B cell (primary cell): ENCODE measurements at regions not wholly inside any gene's neighbourhood (a gene's known extent, or its start where the extent isn't known, plus 50 kb on each side); places are given as distances from the start of the nearest gene placed in this dataset.

Source experiments
- ATAC-seq: fragments of 200-7000 bp; cut with Tn5 transposase; one replicate; pipeline ENCODE4 v1.10.0; 2021; ENCODE audit warnings: low read depth, mild to moderate bottlenecking, moderate number of reproducible peaks, moderate library complexity
- CTCF ChIA-PET: fragments of 350-600 bp; sonication (Branson Sonifier 250); formaldehyde crosslinking; loops from one replicate; lab custom pipeline; 2021; ENCODE audit warnings: antibody characterized with exemption, inconsistent platforms; lab: Charles Lee
- POLR2A ChIA-PET: fragments of 350-600 bp; sonication (Branson Sonifier 250); formaldehyde crosslinking; loops from one replicate; lab custom pipeline; 2021; ENCODE audit warnings: antibody characterized with exemption; lab: Charles Lee
- DNase-seq: peaks from one replicate; pipeline ENCODE4 v3.0.0; 2013
- H2AFZ ChIP-seq: 2 replicates; pipeline ENCODE4 v1.6.1; 2012; ENCODE audit warnings: mild to moderate bottlenecking, low read depth, low read length; ENCODE audit not compliant: insufficient read depth, poor library complexity, severe bottlenecking
- H3K27ac ChIP-seq, 2 donors: 1 replicate in 1 of 2; 2 replicates in 1 of 2; pipeline ENCODE4 v1.5.1; 2012 to 2013; ENCODE audit warnings: low read length in 2 of 2, mild to moderate bottlenecking in 2 of 2, moderate library complexity in 1 of 2
- H3K27me3 ChIP-seq, 4 experiments: fragments of 200-600 bp in 1 of 4; sonication (generic) in 1 of 4; replicated peaks in 1 of 4; 1 replicate in 2 of 4; 2 replicates in 2 of 4; pipeline versions ENCODE4 v1.6.1 to v1.7.0; 2013 to 2016; ENCODE audit warnings: low read length in 3 of 4, mild to moderate bottlenecking in 2 of 4, mixed read lengths in 1 of 4, moderate library complexity in 1 of 4; ENCODE audit not compliant: insufficient read depth in 4 of 4, control insufficient read depth in 3 of 4; ENCODE audit errors: control extremely low read depth in 1 of 4
- H3K36me3 ChIP-seq, 2 experiments: replicated peaks in 1 of 2; 1 replicate in 1 of 2; 2 replicates in 1 of 2; pipeline versions ENCODE4 v1.6.1 to v1.7.1; 2013; ENCODE audit warnings: low read length in 1 of 2; ENCODE audit not compliant: insufficient read depth in 2 of 2, control insufficient read depth in 1 of 2; ENCODE audit errors: control extremely low read depth in 1 of 2, extremely low read depth in 1 of 2
- H3K4me1 ChIP-seq, 2 donors: fragments of 200-600 bp in 1 of 2; sonication (generic) in 1 of 2; 1 replicate in 1 of 2; 2 replicates in 1 of 2; pipeline versions ENCODE4 v1.5.1 to v1.6.1; 2013 to 2017; ENCODE audit warnings: low read length in 2 of 2; ENCODE audit not compliant: control insufficient read depth in 2 of 2, insufficient read depth in 2 of 2
- H3K4me2 ChIP-seq: replicated peaks from 2 replicates; pipeline ENCODE3; 2012; ENCODE audit warnings: mild to moderate bottlenecking, low read depth, low read length; ENCODE audit not compliant: poor library complexity, severe bottlenecking
- H3K4me3 ChIP-seq, 5 experiments: fragments of 200-600 bp in 1 of 5; sonication (generic) in 1 of 5; 1 replicate in 3 of 5; 2 replicates in 2 of 5; pipeline versions ENCODE4 v1.5.1 to v1.7.0; 2011 to 2016; ENCODE audit warnings: low read length in 4 of 5, mild to moderate bottlenecking in 4 of 5, low read depth in 2 of 5, control low read depth in 1 of 5, moderate library complexity in 1 of 5; ENCODE audit not compliant: insufficient read depth in 1 of 5; ENCODE audit errors: control extremely low read depth in 1 of 5, extremely low read depth in 1 of 5
- H3K79me2 ChIP-seq: fragments of 200-600 bp; sonication (generic); one replicate; pipeline ENCODE4 v1.6.0; 2016; ENCODE audit warnings: low read length; ENCODE audit not compliant: control insufficient read depth, insufficient read depth
- H3K9ac ChIP-seq: fragments of 200-600 bp; sonication (generic); 2 replicates; pipeline ENCODE4 v1.6.1; 2017; ENCODE audit warnings: mild to moderate bottlenecking, low read length, moderate library complexity
- H3K9me3 ChIP-seq, 3 donors: one replicate each; pipeline versions ENCODE4 v1.6.1 to v1.7.1; 2013; ENCODE audit warnings: low read length in 2 of 3; ENCODE audit not compliant: control insufficient read depth in 2 of 3, insufficient read depth in 1 of 3; ENCODE audit errors: control extremely low read depth in 1 of 3
- H4K20me1 ChIP-seq: 2 replicates; pipeline ENCODE4 v1.6.0; 2012; ENCODE audit warnings: mild to moderate bottlenecking, low read length; ENCODE audit not compliant: insufficient read depth, control insufficient read depth, poor library complexity, severe bottlenecking
- H3K27ac Mint-ChIP-seq: one replicate; pipeline ENCODE4 v1.8.0; 2021; ENCODE audit warnings: mixed read lengths
- H3K27me3 Mint-ChIP-seq: one replicate; pipeline ENCODE4 v1.8.0; 2021; ENCODE audit warnings: mixed read lengths
- H3K4me1 Mint-ChIP-seq: one replicate; pipeline ENCODE4 v1.8.0; 2021; ENCODE audit warnings: mixed read lengths
- H3K4me3 Mint-ChIP-seq: one replicate; pipeline ENCODE4 v1.8.0; 2021; ENCODE audit warnings: mixed read lengths
- H3K9me3 Mint-ChIP-seq: one replicate; pipeline ENCODE4 v1.8.0; 2022; ENCODE audit warnings: mixed read lengths; ENCODE audit not compliant: insufficient read depth
- EZH2 ChIP-seq: IDR thresholded peaks from 2 replicates; pipeline ENCODE4 v1.6.1; 2012; ENCODE audit warnings: borderline replicate concordance, low read depth, mild to moderate bottlenecking, moderate library complexity, low read length; ENCODE audit not compliant: insufficient read depth, poor library complexity, severe bottlenecking
- WGBS: methylation state at CpG from one replicate; pipeline ENCODE4 v1.1.5; 2013; ENCODE audit warnings: missing lambda C conversion rate; ENCODE audit not compliant: insufficient coverage; 5-methylcytosine and 5-hydroxymethylcytosine counted together
- intact Hi-C: fragments of 100-400 bp; cut with micrococcal nuclease; formaldehyde crosslinking; loops from one replicate; pipeline ENCODE4 v1.10.0; 2022
- TF ChIP-seq, protein P1 (sequence below): fragments of 200-600 bp; IDR thresholded peaks from one replicate; pipeline ENCODE4 v1.8.0; 2022; ENCODE audit warnings: antibody characterized with exemption, mild to moderate bottlenecking

DNA sequence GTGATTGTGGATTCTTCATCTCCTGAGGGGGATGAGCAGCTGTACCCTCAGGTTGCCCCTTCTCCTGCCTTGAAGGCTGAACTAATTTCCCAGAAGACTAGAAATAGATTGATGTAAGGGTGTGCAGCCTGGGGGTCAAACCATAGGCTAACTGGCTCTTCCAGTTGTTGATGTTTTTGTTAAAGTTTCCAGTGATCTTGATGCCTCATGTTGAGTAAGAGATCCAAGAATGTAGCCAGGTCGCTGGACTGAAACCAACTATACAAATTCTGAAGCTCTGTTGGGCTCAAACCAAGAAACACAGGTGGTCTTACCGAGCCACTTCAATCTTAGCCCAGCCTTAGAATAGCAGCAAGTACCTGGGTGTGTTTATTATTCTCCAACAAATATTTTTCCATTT lies 391.8 kb downstream of the KLF5 start:
- Histone ChIP-seq H3K9me3 (peaks cover 0 to 3% (median 0%) of the 10 kb centered on the region in 3 donors), H3K79me2 (no peaks in the 10 kb centered on the region), H3K27me3 (no peaks in the 10 kb centered on the region), H3K27ac (no peak overlapping the region), H3K4me2 (no peak overlapping the region), H4K20me1 (no peaks in the 10 kb centered on the region), H3K9ac (no peak overlapping the region), H2AFZ (no peak overlapping the region), H3K36me3 (no peaks in the 10 kb centered on the region), H3K4me1 (no peaks in the 10 kb centered on the region), H3K4me3 (no peak overlapping the region)
- POLR2A ChIA-PET = no interaction called here
- DNase-seq = no peak
- peaks cover 5% of the 10 kb centered on the region for H3K9me3 Mint-ChIP-seq
- no peak for ATAC-seq
- TF ChIP-seq, protein P1, sequence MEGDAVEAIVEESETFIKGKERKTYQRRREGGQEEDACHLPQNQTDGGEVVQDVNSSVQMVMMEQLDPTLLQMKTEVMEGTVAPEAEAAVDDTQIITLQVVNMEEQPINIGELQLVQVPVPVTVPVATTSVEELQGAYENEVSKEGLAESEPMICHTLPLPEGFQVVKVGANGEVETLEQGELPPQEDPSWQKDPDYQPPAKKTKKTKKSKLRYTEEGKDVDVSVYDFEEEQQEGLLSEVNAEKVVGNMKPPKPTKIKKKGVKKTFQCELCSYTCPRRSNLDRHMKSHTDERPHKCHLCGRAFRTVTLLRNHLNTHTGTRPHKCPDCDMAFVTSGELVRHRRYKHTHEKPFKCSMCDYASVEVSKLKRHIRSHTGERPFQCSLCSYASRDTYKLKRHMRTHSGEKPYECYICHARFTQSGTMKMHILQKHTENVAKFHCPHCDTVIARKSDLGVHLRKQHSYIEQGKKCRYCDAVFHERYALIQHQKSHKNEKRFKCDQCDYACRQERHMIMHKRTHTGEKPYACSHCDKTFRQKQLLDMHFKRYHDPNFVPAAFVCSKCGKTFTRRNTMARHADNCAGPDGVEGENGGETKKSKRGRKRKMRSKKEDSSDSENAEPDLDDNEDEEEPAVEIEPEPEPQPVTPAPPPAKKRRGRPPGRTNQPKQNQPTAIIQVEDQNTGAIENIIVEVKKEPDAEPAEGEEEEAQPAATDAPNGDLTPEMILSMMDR = no peak
- TF ChIP-seq EZH2 = no peak
- CTCF ChIA-PET = no interaction called here
- no peak overlapping the region for H3K27ac Mint-ChIP-seq
- no peaks in the 10 kb centered on the region for H3K4me1 Mint-ChIP-seq
- intact Hi-C loops = no loop called here
- H3K27me3 Mint-ChIP-seq = no peaks in the 10 kb centered on the region
- no CpG with 5 or more reads among the region's 2 CpGs for WGBS
- H3K4me3 Mint-ChIP-seq = no peak overlapping the region

DNA sequence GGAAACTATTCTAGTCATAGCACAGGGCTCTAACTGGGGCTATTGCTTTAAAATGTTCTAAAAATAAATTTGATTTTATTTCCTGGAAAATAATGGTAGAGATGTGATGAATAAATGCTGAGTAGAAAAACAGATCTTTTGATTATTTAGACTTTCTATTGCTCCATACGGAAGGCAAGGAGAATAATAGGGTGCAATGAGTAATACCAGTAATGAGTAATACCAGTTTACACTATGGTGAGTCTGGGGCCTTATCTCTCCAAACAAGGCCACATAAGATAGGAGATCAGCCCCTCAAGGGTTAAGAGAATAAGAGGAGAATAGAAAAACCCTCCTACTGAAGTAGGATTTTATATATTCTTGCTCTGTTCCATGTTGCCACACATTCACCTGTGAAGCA lies 390.4 kb downstream of the KLF5 start:
- Histone ChIP-seq H3K9me3 (peaks cover 0 to 10% (median 3%) of the 10 kb centered on the region in 3 donors), H3K4me2 (no peak overlapping the region), H3K27me3 (no peaks in the 10 kb centered on the region), H3K79me2 (no peaks in the 10 kb centered on the region), H3K36me3 (no peaks in the 10 kb centered on the region), H2AFZ (no peak overlapping the region), H3K4me3 (no peak overlapping the region), H3K27ac (no peak overlapping the region), H4K20me1 (no peaks in the 10 kb centered on the region), H3K4me1 (no peaks in the 10 kb centered on the region), H3K9ac (no peak overlapping the region)
- TF ChIP-seq EZH2 = no peak
- TF ChIP-seq, protein P1 = no peak
- ChIA-PET POLR2A (no interaction called here), CTCF (no interaction called here)
- no peak overlapping the region for H3K4me3 Mint-ChIP-seq
- intact Hi-C loops = no loop called here
- H3K27me3 Mint-ChIP-seq = no peaks in the 10 kb centered on the region
- no peak for ATAC-seq
- H3K4me1 Mint-ChIP-seq = no peaks in the 10 kb centered on the region
- H3K27ac Mint-ChIP-seq = no peak overlapping the region
- WGBS = no CpG with 5 or more reads among the region's 1 CpG
- DNase-seq = no peak
- peaks cover 5% of the 10 kb centered on the region for H3K9me3 Mint-ChIP-seq
